Psoas muscle (tissue), 7 donors: ENCODE measurements at regions not wholly inside any gene's neighbourhood (a gene's known extent, or its start where the extent isn't known, plus 50 kb on each side); places are given as distances from the start of the nearest gene placed in this dataset.

Experiments used
- ATAC-seq, 4 donors: fragments of 200-7000 bp; cut with Tn5 transposase; one replicate each; pipeline ENCODE4 v1.9.1; 2020; ENCODE audit warnings: moderate library complexity in 3 of 4, mild to moderate bottlenecking in 2 of 4
- DNase-seq, 2 donors: peaks; one replicate each; pipeline ENCODE4 v3.0.0-alpha.2; 2020
- H3K27ac ChIP-seq: fragments of 200-600 bp; one replicate; pipeline ENCODE4 v1.8.0; 2022
- H3K27me3 ChIP-seq, 3 donors: fragments of 200-600 bp in 1 of 3; one replicate each; pipeline versions ENCODE4 v1.6.1 to v1.8.0; 2013 to 2022; ENCODE audit warnings: low read length in 2 of 3, mild to moderate bottlenecking in 2 of 3, moderate library complexity in 1 of 3; ENCODE audit not compliant: insufficient read depth in 3 of 3
- H3K36me3 ChIP-seq, 2 donors: fragments of 200-600 bp in 1 of 2; one replicate each; pipeline versions ENCODE4 v1.6.1 to v1.8.0; 2013 to 2022; ENCODE audit warnings: low read depth in 1 of 2, mild to moderate bottlenecking in 1 of 2, moderate library complexity in 1 of 2; ENCODE audit not compliant: insufficient read depth in 1 of 2
- H3K4me1 ChIP-seq: fragments of 200-600 bp; one replicate; pipeline ENCODE4 v1.8.0; 2022
- H3K4me3 ChIP-seq: fragments of 200-600 bp; one replicate; pipeline ENCODE4 v1.8.0; 2022; ENCODE audit warnings: mild to moderate bottlenecking
- H3K9me3 ChIP-seq: fragments of 200-600 bp; one replicate; pipeline ENCODE4 v1.8.0; 2022
- CTCF ChIP-seq: fragments of 200-600 bp; IDR thresholded peaks from one replicate; pipeline ENCODE4 v1.8.0; 2022; ENCODE audit warnings: antibody characterized with exemption
- WGBS, 3 donors: extraction: QIAGEN DNeasy Blood & Tissue Kit; methylation state at CpG; one replicate each; pipeline versions ENCODE4 v1.1.6 to v1.1.7; 2013; 5-methylcytosine and 5-hydroxymethylcytosine counted together
- intact Hi-C, 2 donors: fragments of 100-400 bp; cut with DNase I; formaldehyde crosslinking; loops; one replicate each; pipeline versions ENCODE4 v1.11.0 to v1.14.2; 2022
- donor health status: healthy with polysubstance abuse.
- donor health status: DM: no; HTN: no; CAD: no; lungs with moderate emphysema.
- donor health status: Bipolar disorder and iron deficiency.
- donor health status: healthy.
- donor health status: DM: yes; HTN: yes; CAD: no.
- donor health status: DM: no; HTN: no; CAD: no.
- donor health status: DM: yes; HTN: yes; CAD: no.

GRCh38 chr6:148614602-148615001, 132.2 kb upstream of the UST start:
- intact Hi-C loops = loop anchor here in 1 of 2 donors (5.0 kb wide), 1 partner anchor 37 kb away; no protein-coding TSS in a partner anchor
- DNase-seq (no peak), ATAC-seq (no peak)
- no peak overlapping the region for H3K4me3 ChIP-seq
- H3K4me1 ChIP-seq = peaks cover 11% of the 10 kb centered on the region
- no peak for TF ChIP-seq CTCF
- H3K27me3 ChIP-seq = no peaks in the 10 kb centered on the region
- H3K36me3 ChIP-seq = no peaks in the 10 kb centered on the region
- no peak overlapping the region for H3K27ac ChIP-seq
- 86 to 88% (median 86%) methylated on average over 3 of the region's 3 CpGs for WGBS, 3 donors
- H3K9me3 ChIP-seq = no peaks in the 10 kb centered on the region

GRCh38 chr6:148616841-148617240, 130.0 kb upstream of the UST start:
- Histone ChIP-seq H3K4me1 (peaks cover 7% of the 10 kb centered on the region), H3K27me3 (no peaks in the 10 kb centered on the region), H3K27ac (no peak overlapping the region), H3K36me3 (no peaks in the 10 kb centered on the region), H3K4me3 (no peak overlapping the region), H3K9me3 (no peaks in the 10 kb centered on the region)
- ATAC-seq = peak in 1 of 4 donors; percentile 49
- no peak for TF ChIP-seq CTCF
- 42 to 53% (median 52%) methylated on average over 3 of the region's 3 CpGs for WGBS, 3 donors
- intact Hi-C loops = no loop called here
- no peak for DNase-seq

- no peak for TF ChIP-seq CTCF
- Histone ChIP-seq H3K9me3 (no peaks in the 10 kb centered on the region), H3K27ac (no peak overlapping the region), H3K4me3 (no peak overlapping the region), H3K4me1 (no peaks in the 10 kb centered on the region), H3K27me3 (no peaks in the 10 kb centered on the region), H3K36me3 (no peaks in the 10 kb centered on the region)
- intact Hi-C loops = no loop called here
- DNase-seq (no peak), ATAC-seq (peak in 2 of 4 donors; percentile 43 to 57)
- 82 to 91% (median 86%) methylated on average over 4 of the region's 4 CpGs for WGBS, 3 donors
Measured at GRCh38 chr6:148617530-148617929, 129.3 kb upstream of the UST start.

GRCh38 chr6:148619891-148620290, 126.9 kb upstream of the UST start:
- 94 to 100% (median 100%) methylated on average over 1 of the region's 1 CpG for WGBS, 3 donors
- DNase-seq = no peak
- no peak for ATAC-seq
- H3K27ac ChIP-seq = no peak overlapping the region
- no peak for TF ChIP-seq CTCF
- intact Hi-C loops = no loop called here
- no peaks in the 10 kb centered on the region for H3K36me3 ChIP-seq
- H3K9me3 ChIP-seq = no peaks in the 10 kb centered on the region
- H3K4me1 ChIP-seq = no peaks in the 10 kb centered on the region
- H3K4me3 ChIP-seq = no peak overlapping the region
- no peaks in the 10 kb centered on the region for H3K27me3 ChIP-seq

GRCh38 chr6:148620579-148621298, 126.1 kb upstream of the UST start:
- no peak overlapping the region for H3K4me3 ChIP-seq
- H3K36me3 ChIP-seq = no peaks in the 10 kb centered on the region
- no peak for TF ChIP-seq CTCF
- H3K27ac ChIP-seq = no peak overlapping the region
- no peaks in the 10 kb centered on the region for H3K4me1 ChIP-seq
- no peaks in the 10 kb centered on the region for H3K27me3 ChIP-seq
- no peaks in the 10 kb centered on the region for H3K9me3 ChIP-seq
- no peak for DNase-seq
- ATAC-seq = no peak
- WGBS, 3 donors = 78 to 89% (median 78%) methylated on average over 5 of the region's 5 CpGs
- intact Hi-C loops = no loop called here
